Trophoblast cell (in vitro differentiated cells and primary cell): ENCODE measurements at regions not wholly inside any gene's neighbourhood (a gene's known extent, or its start where the extent isn't known, plus 50 kb on each side); places are given as distances from the start of the nearest gene placed in this dataset.

Experiments used
- DNase-seq, 2 donors: peaks; one replicate each; pipeline ENCODE4 v3.0.0-alpha.2; 2016
- H2AFZ ChIP-seq: 2 replicates; pipeline ENCODE4 v1.6.1; 2013; ENCODE audit warnings: low read length, moderate library complexity, mild to moderate bottlenecking; ENCODE audit not compliant: insufficient read depth, poor library complexity
- H2AK5ac ChIP-seq: 2 replicates; pipeline ENCODE4 v1.6.1; 2013; ENCODE audit warnings: mild to moderate bottlenecking, low read length
- H2BK120ac ChIP-seq: 2 replicates; pipeline ENCODE4 v1.6.1; 2013; ENCODE audit warnings: low read length, mild to moderate bottlenecking, moderate library complexity; ENCODE audit not compliant: insufficient read depth, poor library complexity
- H2BK12ac ChIP-seq: 2 replicates; pipeline ENCODE4 v1.6.1; 2013; ENCODE audit warnings: mild to moderate bottlenecking, low read length, moderate library complexity
- H2BK5ac ChIP-seq: 2 replicates; pipeline ENCODE4 v1.6.1; 2013; ENCODE audit warnings: low read length, low read depth, moderate library complexity, mild to moderate bottlenecking; ENCODE audit not compliant: poor library complexity
- H3K14ac ChIP-seq: 2 replicates; pipeline ENCODE4 v1.6.1; 2013; ENCODE audit warnings: mild to moderate bottlenecking, low read length
- H3K18ac ChIP-seq: 2 replicates; pipeline ENCODE4 v1.6.1; 2013; ENCODE audit warnings: mild to moderate bottlenecking, low read length
- H3K23ac ChIP-seq: 2 replicates; pipeline ENCODE4 v1.6.1; 2013; ENCODE audit warnings: low read length
- H3K27ac ChIP-seq: 2 replicates; pipeline ENCODE4 v1.5.1; 2013; ENCODE audit warnings: low read depth, mild to moderate bottlenecking, inconsistent platforms, low read length, moderate library complexity
- H3K27me3 ChIP-seq: 2 replicates; pipeline ENCODE4 v1.6.1; 2013; ENCODE audit warnings: inconsistent platforms, mild to moderate bottlenecking, low read length, moderate library complexity; ENCODE audit not compliant: insufficient read depth
- H3K36me3 ChIP-seq, 2 experiments: 1 replicate in 1 of 2; 2 replicates in 1 of 2; pipeline ENCODE4 v1.6.1; 2013; ENCODE audit warnings: low read length in 2 of 2, mild to moderate bottlenecking in 2 of 2, moderate library complexity in 1 of 2; ENCODE audit not compliant: insufficient read depth in 2 of 2, control insufficient read depth in 1 of 2
- H3K4ac ChIP-seq: 2 replicates; pipeline ENCODE4 v1.6.1; 2013; ENCODE audit warnings: low read depth, mild to moderate bottlenecking, low read length, moderate library complexity
- H3K4me1 ChIP-seq, 2 experiments: 1 replicate in 1 of 2; 2 replicates in 1 of 2; pipeline ENCODE4 v1.6.1; 2013; ENCODE audit warnings: low read length in 2 of 2, mild to moderate bottlenecking in 2 of 2, moderate library complexity in 1 of 2; ENCODE audit not compliant: insufficient read depth in 2 of 2, control insufficient read depth in 1 of 2
- H3K4me2 ChIP-seq: 2 replicates; pipeline ENCODE4 v1.6.1; 2013; ENCODE audit warnings: inconsistent platforms, mild to moderate bottlenecking, low read length, moderate library complexity
- H3K4me3 ChIP-seq: 2 replicates; pipeline ENCODE4 v1.5.1; 2013; ENCODE audit warnings: mild to moderate bottlenecking, low read depth, low read length, inconsistent platforms
- H3K79me1 ChIP-seq: one replicate; pipeline ENCODE4 v1.6.1; 2013; ENCODE audit warnings: low read length
- H3K79me2 ChIP-seq: 2 replicates; pipeline ENCODE4 v1.6.1; 2013; ENCODE audit warnings: low read length, mild to moderate bottlenecking; ENCODE audit not compliant: control insufficient read depth, insufficient read depth, poor library complexity
- H3K9ac ChIP-seq: 2 replicates; pipeline ENCODE4 v1.6.1; 2013; ENCODE audit warnings: mild to moderate bottlenecking, low read length
- H3K9me3 ChIP-seq: 2 replicates; pipeline ENCODE4 v1.6.1; 2013; ENCODE audit warnings: low read depth, mild to moderate bottlenecking, control low read depth, inconsistent platforms, low read length; ENCODE audit not compliant: insufficient read depth
- H4K12ac ChIP-seq: 2 replicates; pipeline ENCODE4 v1.6.1; 2013; ENCODE audit warnings: low read depth, mild to moderate bottlenecking, low read length, moderate library complexity
- H4K8ac ChIP-seq: 2 replicates; pipeline ENCODE4 v1.6.1; 2013; ENCODE audit warnings: low read depth, mild to moderate bottlenecking, low read length, moderate library complexity
- H4K91ac ChIP-seq: one replicate; pipeline ENCODE4 v1.6.1; 2013; ENCODE audit warnings: low read depth, mild to moderate bottlenecking, low read length, moderate library complexity
- WGBS: extraction: QIAGEN DNeasy Blood & Tissue Kit; methylation state at CpG from one replicate; pipeline ENCODE4 v1.1.7; 2013; ENCODE audit warnings: missing lambda C conversion rate; ENCODE audit not compliant: insufficient read length, insufficient coverage; ENCODE audit errors: extremely low coverage; 5-methylcytosine and 5-hydroxymethylcytosine counted together

- no CpG with 5 or more reads among the region's 4 CpGs for WGBS
- no peak overlapping the region for H3K9ac ChIP-seq
- H3K4me2 ChIP-seq, result peak overlapping the region; percentile 23
- peak; percentile 72 to 87 for DNase-seq
- H3K27ac ChIP-seq, result peak overlapping the region; percentile 89
- no peak overlapping the region for H2BK120ac ChIP-seq
- no peak overlapping the region for H4K91ac ChIP-seq
- peaks cover 4 to 10% of the 10 kb centered on the region in 2 experiments for H3K4me1 ChIP-seq
- H3K4me3 ChIP-seq, result no peak overlapping the region
- no peak overlapping the region for H3K4ac ChIP-seq
- no peak overlapping the region for H3K23ac ChIP-seq
- H3K18ac ChIP-seq, result no peak overlapping the region
- H2BK12ac ChIP-seq, result no peak overlapping the region
- no peak overlapping the region for H3K14ac ChIP-seq
- H2BK5ac ChIP-seq, result no peak overlapping the region
- peaks cover 6% of the 10 kb centered on the region for H3K79me1 ChIP-seq
- no peak overlapping the region for H4K12ac ChIP-seq
- no peaks in the 10 kb centered on the region for H3K9me3 ChIP-seq
- H2AK5ac ChIP-seq, result no peak overlapping the region
- no peaks in the 10 kb centered on the region for H3K27me3 ChIP-seq
- peaks cover 2% of the 10 kb centered on the region for H3K79me2 ChIP-seq
- no peaks in the 10 kb centered on the region for H3K36me3 ChIP-seq
- H2AFZ ChIP-seq, result no peak overlapping the region
- H4K8ac ChIP-seq, result no peak overlapping the region
Measured at GRCh38 chr2:143901185-143901842, 618.6 kb downstream of the ZEB2 start.

DNA sequence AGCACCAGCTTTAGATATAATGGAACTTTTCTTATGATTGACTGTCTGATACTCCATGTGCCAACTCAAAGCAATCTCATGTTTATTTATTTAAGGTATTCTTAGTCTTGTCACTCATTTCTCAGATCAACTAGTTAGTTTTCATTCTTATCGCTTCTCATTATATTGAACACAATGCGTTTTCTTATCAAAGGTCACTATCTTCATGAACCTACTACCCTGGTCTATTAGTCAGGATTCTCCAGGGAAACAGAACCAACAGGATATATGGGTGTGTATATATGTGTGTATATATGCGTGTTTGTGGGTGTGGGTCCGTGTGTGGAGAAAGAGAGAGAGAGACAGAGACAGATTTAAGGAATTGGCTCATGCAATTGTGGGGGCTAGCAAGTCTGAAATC is 619.9 kb downstream of the ZEB2 start:
- H3K14ac ChIP-seq, result no peak overlapping the region
- H2AK5ac ChIP-seq, result no peak overlapping the region
- no peak overlapping the region for H4K12ac ChIP-seq
- no peak overlapping the region for H3K23ac ChIP-seq
- peaks cover 4 to 10% of the 10 kb centered on the region in 2 experiments for H3K4me1 ChIP-seq
- H2BK5ac ChIP-seq, result no peak overlapping the region
- H3K9ac ChIP-seq, result no peak overlapping the region
- no peaks in the 10 kb centered on the region for H3K36me3 ChIP-seq
- peak overlapping the region; percentile 11 for H4K91ac ChIP-seq
- no peak overlapping the region for H3K4me3 ChIP-seq
- H2BK12ac ChIP-seq, result no peak overlapping the region
- no peak overlapping the region for H2BK120ac ChIP-seq
- H4K8ac ChIP-seq, result no peak overlapping the region
- no peak overlapping the region for H3K4me2 ChIP-seq
- no peak overlapping the region for H3K27ac ChIP-seq
- peaks cover 6% of the 10 kb centered on the region for H3K79me1 ChIP-seq
- WGBS, result no CpG with 5 or more reads among the region's 4 CpGs
- no peak overlapping the region for H3K4ac ChIP-seq
- H3K27me3 ChIP-seq, result no peaks in the 10 kb centered on the region
- peak in 1 of 2 donors; percentile 52 for DNase-seq
- H2AFZ ChIP-seq, result no peak overlapping the region
- peaks cover 2% of the 10 kb centered on the region for H3K79me2 ChIP-seq
- no peak overlapping the region for H3K18ac ChIP-seq
- no peaks in the 10 kb centered on the region for H3K9me3 ChIP-seq

DNA sequence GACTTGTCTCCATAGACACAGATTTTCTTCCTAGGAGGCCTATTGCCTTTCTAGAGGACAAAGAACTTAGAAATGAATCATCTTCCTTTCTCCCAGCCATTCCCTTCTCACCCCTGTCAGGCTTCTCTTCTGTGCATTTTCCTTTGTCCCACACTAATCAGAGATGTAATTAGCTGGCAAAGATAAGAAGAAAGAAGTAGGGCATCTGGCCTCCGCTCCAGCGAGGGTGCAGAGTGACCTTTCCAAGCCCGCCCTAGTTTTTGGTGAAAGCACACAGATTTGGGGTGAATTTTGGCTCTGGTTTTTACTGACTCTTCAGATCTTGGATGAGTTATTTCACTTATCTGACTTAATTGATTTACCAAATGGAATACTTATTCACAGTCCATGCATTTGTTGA is 626.5 kb downstream of the ZEB2 start:
- H3K4ac ChIP-seq, result no peak overlapping the region
- no peaks in the 10 kb centered on the region for H3K4me1 ChIP-seq
- H3K27me3 ChIP-seq, result no peaks in the 10 kb centered on the region
- H3K79me1 ChIP-seq, result no peaks in the 10 kb centered on the region
- no peaks in the 10 kb centered on the region for H3K36me3 ChIP-seq
- no peak overlapping the region for H3K18ac ChIP-seq
- no peak overlapping the region for H2BK120ac ChIP-seq
- no peak overlapping the region for H3K14ac ChIP-seq
- H2BK12ac ChIP-seq, result no peak overlapping the region
- no peak overlapping the region for H4K12ac ChIP-seq
- no peak overlapping the region for H4K91ac ChIP-seq
- no peaks in the 10 kb centered on the region for H3K9me3 ChIP-seq
- H2AFZ ChIP-seq, result no peak overlapping the region
- no peak overlapping the region for H3K23ac ChIP-seq
- no peak overlapping the region for H4K8ac ChIP-seq
- H3K9ac ChIP-seq, result no peak overlapping the region
- no peak overlapping the region for H3K4me3 ChIP-seq
- H3K27ac ChIP-seq, result no peak overlapping the region
- H2AK5ac ChIP-seq, result no peak overlapping the region
- H2BK5ac ChIP-seq, result no peak overlapping the region
- DNase-seq, result no peak
- no peak overlapping the region for H3K4me2 ChIP-seq
- WGBS, result no CpG with 5 or more reads among the region's 3 CpGs
- no peaks in the 10 kb centered on the region for H3K79me2 ChIP-seq

DNA sequence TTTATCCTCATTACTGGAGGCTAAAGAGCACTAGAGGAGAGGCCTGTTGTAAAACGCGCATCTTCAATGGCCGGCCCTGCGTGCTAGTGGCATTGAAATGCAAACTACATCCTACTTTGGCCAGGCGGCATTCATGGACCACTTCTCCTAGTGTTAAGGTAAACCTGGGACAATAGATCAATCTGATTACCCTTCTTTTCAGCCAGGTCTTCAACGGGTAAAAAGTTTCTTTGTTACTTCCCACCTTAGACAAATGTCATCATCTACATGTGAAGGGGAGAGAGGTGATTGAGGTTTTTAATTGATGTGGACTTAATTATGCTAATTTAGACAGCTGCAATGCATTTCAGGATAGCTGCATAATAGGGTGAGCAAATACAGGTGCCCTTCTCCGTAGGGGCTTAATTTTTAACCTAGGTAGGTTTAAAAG is 628.0 kb downstream of the ZEB2 start:
- Histone ChIP-seq H2BK12ac (no peak overlapping the region), H3K36me3 (no peaks in the 10 kb centered on the region), H3K4me1 (no peaks in the 10 kb centered on the region), H3K14ac (no peak overlapping the region), H4K12ac (no peak overlapping the region), H4K91ac (no peak overlapping the region), H2BK5ac (no peak overlapping the region), H3K18ac (no peak overlapping the region), H3K4me2 (no peak overlapping the region), H2AFZ (no peak overlapping the region), H2BK120ac (no peak overlapping the region), H3K27ac (no peak overlapping the region), H3K4ac (no peak overlapping the region), H3K9ac (no peak overlapping the region), H4K8ac (no peak overlapping the region), H3K4me3 (no peak overlapping the region), H2AK5ac (no peak overlapping the region), H3K9me3 (no peaks in the 10 kb centered on the region), H3K27me3 (no peaks in the 10 kb centered on the region), H3K23ac (no peak overlapping the region), H3K79me2 (no peaks in the 10 kb centered on the region), H3K79me1 (no peaks in the 10 kb centered on the region)
- DNase-seq, result no peak
- no CpG with 5 or more reads among the region's 7 CpGs for WGBS
